HG02970 (cell line): ENCODE measurements at regions not wholly inside any gene's neighbourhood (a gene's known extent, or its start where the extent isn't known, plus 50 kb on each side); places are given as distances from the start of the nearest gene placed in this dataset.

Experiments used
- ATAC-seq: cut with Tn5 transposase; IDR thresholded peaks from one replicate; pipeline ENCODE4 v1.9.1; 2021; ENCODE audit warnings: mild to moderate bottlenecking, moderate library complexity, moderate number of reproducible peaks; ENCODE audit not compliant: unreplicated experiment, low FRiP score

GRCh38 chr9:7363777-7364477 lies 435.7 kb downstream of the DMAC1 start:
- no peak for ATAC-seq

- no peak for ATAC-seq
These were observed 439.1 kb downstream of the DMAC1 start for GRCh38 chr9:7360513-7360912.

GRCh38 chr9:7358876-7359275 lies 440.7 kb downstream of the DMAC1 start:
- no peak for ATAC-seq

GRCh38 chr9:7354704-7355103 lies 444.9 kb downstream of the DMAC1 start:
- no peak for ATAC-seq

GRCh38 chr9:7348692-7349091 lies 450.9 kb downstream of the DMAC1 start:
- no peak for ATAC-seq

GRCh38 chr9:7347556-7347955 lies 452.0 kb downstream of the DMAC1 start:
- ATAC-seq, result no peak

- ATAC-seq, result no peak
These were observed 453.4 kb downstream of the DMAC1 start for GRCh38 chr9:7346144-7346543.

- no peak for ATAC-seq
These were observed 456.8 kb downstream of the DMAC1 start for GRCh38 chr9:7342736-7343135.

- peak; percentile 65 for ATAC-seq
These were observed 457.3 kb downstream of the DMAC1 start for GRCh38 chr9:7342229-7342628.

- ATAC-seq, result no peak
These were observed 458.0 kb downstream of the DMAC1 start for GRCh38 chr9:7341571-7341970.

GRCh38 chr9:7340451-7340850 lies 459.1 kb downstream of the DMAC1 start:
- no peak for ATAC-seq

GRCh38 chr9:7338586-7339281 lies 460.8 kb downstream of the DMAC1 start:
- no peak for ATAC-seq

GRCh38 chr9:7336356-7337065 lies 463.1 kb downstream of the DMAC1 start:
- no peak for ATAC-seq

GRCh38 chr9:7333719-7334118 lies 465.9 kb downstream of the DMAC1 start:
- no peak for ATAC-seq

GRCh38 chr9:7332780-7333179 lies 466.8 kb downstream of the DMAC1 start:
- ATAC-seq, result no peak

- no peak for ATAC-seq
These were observed 471.1 kb downstream of the DMAC1 start for GRCh38 chr9:7328453-7328852.

- no peak for ATAC-seq
These were observed 473.6 kb downstream of the DMAC1 start for GRCh38 chr9:7325995-7326394.

- ATAC-seq, result no peak
These were observed 475.4 kb downstream of the DMAC1 start for GRCh38 chr9:7324152-7324598.

GRCh38 chr9:7320841-7321240 lies 478.7 kb downstream of the DMAC1 start:
- ATAC-seq, result no peak

- ATAC-seq, result no peak
These were observed 479.4 kb downstream of the DMAC1 start for GRCh38 chr9:7320139-7320538.

- no peak for ATAC-seq
These were observed 480.7 kb downstream of the DMAC1 start for GRCh38 chr9:7318920-7319319.
